ENCODE measurements at regions not wholly inside any gene's neighbourhood (a gene's known extent, or its start where the extent isn't known, plus 50 kb on each side); places are given as distances from the start of the nearest gene placed in this dataset.

- no peak for TF ChIP-seq CTCF (IDR thresholded peaks at IDR 0.05)
- TF ChIP-seq POLR2A (IDR thresholded peaks at IDR 0.05), result no peak
Measured at GRCh38 chr18:29928081-29928480, 1114.5 kb downstream of the DSC3 start.

All from body of pancreas (tissue), 4 donors.